CD4-positive, alpha-beta T cell treated with Interleukin-12 subunit alpha and Interleukin-12 subunit beta, for 1 hour (primary cell): ENCODE measurements at regions not wholly inside any gene's neighbourhood (a gene's known extent, or its start where the extent isn't known, plus 50 kb on each side); places are given as distances from the start of the nearest gene placed in this dataset.
"Not testable (repeated sequence)": the region's sequence is repeated elsewhere in the genome, so short reads cannot be mapped to it uniquely, and the experiment has no call there.

Source experiments
- DNase-seq: peaks from one replicate; pipeline ENCODE4 v3.0.0-alpha.2; 2020

DNA sequence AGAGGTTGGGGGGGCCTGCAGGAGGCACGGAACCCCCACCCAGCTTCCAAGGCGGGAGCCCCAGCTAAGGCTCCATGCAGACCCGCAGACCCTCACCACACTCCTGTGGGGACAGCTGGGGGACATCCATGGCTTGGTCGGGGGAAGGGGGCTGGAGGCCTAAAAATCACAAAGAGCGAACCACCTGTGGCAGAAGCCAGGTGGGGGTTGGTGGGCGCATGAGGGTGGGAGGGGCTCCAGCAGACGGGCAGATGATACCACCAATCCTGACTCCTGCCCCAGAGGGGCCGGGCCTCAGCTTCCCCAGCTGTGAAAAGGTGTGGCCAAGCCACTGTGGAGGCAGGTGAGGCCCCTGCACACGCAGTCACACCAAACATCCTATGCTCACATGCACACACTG is 111.6 kb downstream of the FAM53A start:
- no peak for DNase-seq

DNA sequence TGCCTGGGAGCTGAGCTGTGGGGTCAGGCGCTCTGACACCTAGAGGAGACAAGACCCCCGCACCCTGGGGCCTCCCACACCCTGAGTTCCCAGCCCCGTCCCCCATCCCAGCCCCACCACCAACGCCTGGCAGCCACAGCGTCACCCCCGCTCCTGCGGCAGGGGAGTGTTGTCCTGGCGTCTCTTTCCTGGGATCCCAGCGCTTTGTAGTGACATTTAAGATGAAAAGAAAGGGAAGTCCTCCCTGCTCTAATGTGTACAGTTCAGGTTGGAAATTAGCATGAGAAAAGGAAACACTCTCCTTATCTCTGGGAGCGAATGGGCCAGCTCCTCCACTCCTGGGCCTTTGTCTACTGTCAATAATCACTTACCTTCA is 112.1 kb downstream of the FAM53A start:
- DNase-seq: no peak

DNA sequence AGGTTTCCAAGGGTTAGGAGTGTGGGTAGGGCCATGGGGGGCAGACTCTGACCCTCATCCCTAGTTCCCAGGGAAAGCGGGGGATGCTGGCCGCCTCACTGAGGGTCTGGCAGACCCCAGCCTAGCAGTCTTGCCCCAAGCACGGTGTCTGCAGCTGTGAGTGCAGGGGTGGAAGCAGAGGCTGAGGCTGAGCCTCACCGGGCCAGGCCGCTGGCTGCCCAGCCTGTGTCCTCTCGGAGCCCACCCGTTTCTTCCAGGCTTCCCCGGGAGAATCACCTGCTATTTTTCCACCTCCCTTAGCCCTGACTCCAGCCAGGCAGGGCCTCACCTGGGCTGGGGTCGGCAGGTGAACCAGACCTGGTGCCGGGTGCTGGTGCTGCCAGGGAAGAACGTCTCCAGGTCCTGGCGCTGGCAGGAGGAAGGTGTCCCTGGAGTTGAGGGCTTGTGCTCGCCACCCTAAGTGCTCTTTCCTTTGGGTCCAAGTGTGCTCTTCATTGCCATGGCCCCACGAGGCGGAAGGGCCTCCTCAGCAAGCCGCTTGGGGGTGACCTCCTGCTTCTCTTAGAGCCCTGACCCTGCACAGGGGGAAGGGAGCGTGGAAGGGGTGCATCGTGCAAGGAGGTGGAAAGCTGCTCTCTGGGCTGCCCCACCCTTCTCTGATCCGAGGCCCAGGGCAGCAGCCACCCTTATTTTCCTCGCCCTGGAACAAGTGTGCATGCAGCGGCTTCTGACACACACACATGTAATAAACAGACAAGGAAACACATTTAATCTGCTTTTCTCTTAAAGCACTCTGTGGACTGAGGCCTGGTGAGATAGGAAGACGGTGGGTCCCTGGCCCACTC is 112.7 kb downstream of the FAM53A start:
- no peak for DNase-seq

DNA sequence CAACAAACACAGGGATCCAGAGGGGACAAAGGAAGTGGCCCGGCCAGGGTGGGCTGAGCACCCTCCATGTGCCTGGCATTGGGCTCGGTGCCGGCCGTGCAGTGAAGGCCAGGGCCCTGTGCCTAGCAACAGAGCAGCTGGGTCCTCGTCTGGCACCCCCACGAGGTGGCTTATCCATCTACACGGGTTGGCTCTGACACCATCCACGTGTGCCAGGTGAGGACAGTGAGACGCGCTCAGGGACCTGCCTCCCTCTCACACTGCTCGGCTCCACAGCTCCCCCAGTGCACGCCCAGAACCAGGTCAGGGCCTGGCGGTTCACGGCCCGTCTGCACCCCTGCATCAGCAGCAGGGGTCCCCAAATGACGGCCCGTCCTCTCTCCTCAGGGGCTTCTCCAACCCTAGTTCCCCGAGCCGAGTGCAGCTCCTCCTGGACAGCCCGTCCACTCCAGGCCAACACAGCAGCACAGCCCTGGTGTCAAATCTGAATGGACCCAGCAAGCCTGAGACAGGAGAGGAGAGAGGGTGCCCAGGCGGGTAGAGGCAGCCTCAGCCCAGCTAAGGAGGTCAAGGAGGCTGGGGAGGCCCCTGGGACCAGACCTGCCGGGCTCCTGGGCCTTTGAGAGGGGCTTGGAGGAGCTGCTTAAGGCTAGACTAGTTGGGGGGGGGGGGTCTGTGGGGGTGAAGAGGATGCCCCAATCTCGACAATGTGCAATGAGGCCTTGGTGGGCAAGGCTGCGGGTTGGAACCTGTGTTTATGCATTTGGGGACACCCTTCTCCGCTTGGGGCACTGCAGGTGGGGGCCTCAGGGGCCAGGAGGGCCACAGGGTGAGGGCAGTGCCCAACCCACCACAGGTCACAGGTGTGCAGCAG is 113.6 kb downstream of the FAM53A start:
- no peak for DNase-seq

DNA sequence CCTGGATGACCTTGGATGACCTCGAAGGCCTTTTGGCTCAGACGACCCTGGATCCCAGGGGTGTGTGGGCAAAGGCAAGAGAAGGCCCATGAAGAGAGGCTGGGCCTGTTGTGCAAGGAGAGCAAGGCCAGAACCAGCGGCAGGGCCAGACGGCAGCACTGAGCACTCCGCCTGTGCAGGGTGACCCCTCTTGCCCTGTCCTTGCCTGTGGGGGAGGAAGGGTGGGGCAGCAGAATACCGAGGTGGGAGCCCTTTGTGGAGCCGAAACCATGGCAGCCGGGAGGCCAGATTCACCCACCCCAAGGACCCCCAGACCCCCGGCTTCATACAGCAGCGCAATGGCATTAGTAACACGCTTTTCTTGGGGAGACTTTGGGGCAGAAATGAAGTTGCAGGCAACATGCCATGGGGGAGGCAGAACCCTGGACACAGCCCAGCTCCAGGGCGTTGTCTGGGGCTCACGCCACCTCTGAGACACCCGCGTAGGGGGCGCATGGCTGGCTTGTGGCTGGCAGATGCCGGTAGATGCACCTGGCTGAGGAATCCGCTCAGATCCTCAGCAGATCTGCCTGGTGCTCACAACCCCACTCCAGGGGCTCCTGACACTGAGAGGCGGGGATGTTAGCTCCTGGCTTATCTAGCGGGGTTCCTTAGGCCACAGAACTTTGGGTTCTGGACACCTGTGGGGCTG is 114.5 kb downstream of the FAM53A start:
- DNase-seq: no peak

DNA sequence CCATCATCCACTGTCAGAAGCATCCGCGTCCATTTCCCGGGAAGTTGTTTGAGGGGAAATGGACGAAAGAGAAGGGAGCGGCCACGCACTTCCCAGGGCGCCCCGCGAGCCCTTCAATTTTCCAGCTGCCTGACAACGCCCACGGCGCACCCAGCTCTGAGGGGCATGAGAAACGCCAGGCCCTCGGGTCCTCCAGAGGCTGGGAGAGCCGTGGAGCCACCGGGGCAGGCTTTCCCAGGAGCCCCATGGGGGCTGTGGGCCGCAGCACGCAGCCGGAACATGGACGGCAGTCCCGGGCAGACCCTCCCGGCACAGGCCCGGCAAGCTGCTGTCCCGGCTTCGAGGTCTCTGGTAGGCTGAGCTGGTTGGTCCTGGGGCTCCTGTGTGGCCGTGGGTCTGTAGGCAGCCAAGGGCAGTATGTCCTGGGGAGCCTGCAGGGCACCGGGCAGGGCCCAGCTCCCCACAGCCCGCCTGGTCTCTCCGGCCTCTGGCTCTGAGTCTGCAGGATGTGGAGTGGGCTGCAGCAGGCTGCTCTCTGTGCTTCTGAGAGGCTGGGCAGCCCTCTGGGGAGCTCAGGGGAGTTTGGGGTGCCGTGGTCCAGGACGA is 115.2 kb downstream of the FAM53A start:
- no peak for DNase-seq

DNA sequence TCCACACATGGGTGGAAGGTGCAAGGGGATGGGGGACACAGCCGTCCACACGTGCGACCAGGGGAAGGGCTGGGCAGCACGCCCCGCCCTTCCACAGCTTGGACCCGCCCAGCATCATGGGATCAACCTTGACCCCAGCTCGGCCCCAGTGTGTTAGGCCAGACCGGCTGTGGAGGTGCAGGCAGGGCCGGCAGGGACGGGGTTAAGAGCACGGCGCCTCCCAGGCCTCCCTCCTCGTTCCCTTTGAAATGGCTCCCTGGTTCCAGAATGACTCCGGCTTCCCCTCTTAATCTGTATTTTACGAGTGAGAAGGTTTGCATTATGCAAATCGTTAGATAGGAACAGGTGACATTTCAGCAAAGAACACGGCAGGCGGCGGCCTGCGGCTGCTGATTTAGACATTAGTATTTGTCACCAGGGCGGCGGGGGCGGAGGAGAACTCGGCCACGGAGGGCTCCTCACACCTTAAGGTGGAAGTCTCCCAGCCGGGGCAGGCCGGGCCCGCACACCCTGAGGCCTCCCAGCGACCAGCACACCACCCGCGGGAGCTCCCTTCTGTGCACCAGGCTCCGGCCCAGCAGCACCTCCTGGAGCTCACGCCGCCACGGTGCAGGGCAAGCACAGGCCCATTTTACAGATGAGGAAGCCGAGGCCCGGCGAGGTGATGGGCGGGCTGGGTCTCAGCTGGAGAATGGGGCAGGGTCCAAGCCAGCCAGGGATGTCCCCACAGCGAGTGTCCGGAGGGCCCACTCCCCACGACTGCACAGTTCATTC is 116.1 kb downstream of the FAM53A start:
- DNase-seq: no peak

DNA sequence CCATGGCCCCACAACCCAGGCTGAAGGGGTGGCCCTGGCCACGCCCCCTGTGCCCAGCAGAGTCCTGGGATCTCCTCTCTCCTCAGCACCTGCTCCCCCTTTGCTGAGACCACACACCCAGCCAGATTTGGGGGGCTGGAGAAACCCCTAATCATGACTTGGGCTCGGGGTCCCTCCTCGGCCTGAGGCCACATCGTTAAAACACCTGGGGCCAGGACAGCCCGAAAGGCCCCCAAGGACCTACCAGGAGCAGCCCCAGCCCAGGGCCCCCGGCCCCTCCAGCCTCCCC is 116.7 kb downstream of the FAM53A start:
- no peak for DNase-seq

DNA sequence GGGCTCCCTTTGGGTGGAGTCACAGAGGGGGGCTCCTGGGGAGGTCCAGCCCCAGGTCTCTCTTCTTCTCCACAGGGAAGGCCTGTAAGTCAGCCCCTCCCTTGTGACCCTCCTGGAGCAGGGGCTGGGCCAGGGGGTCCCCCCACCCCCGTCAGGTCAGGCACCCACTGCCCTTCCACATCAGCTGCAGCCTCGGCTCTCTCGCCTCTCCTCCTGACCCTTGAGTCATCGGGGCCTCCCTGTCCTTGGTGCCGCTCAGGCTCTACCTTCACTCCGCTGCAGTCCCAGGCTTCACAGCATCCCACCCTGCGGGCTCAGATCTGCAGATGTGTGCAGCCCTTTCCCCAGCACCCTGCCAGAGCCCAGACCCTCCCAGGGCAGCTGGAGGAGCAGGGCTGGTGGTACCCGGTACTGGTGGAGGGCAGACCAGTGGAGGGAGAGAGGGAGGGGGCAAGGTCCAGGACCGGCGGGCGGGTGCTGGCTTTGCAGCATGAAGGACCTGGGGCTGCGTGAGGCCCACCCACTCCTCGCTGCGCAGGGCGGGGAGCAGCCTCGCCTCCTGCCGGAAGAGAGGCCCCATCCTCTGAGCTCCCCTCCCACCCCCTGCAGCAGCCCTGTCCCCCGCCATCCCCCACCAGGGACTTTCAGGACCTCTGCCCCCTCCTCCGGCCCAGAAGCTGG is 117.1 kb downstream of the FAM53A start:
- DNase-seq: no peak

DNA sequence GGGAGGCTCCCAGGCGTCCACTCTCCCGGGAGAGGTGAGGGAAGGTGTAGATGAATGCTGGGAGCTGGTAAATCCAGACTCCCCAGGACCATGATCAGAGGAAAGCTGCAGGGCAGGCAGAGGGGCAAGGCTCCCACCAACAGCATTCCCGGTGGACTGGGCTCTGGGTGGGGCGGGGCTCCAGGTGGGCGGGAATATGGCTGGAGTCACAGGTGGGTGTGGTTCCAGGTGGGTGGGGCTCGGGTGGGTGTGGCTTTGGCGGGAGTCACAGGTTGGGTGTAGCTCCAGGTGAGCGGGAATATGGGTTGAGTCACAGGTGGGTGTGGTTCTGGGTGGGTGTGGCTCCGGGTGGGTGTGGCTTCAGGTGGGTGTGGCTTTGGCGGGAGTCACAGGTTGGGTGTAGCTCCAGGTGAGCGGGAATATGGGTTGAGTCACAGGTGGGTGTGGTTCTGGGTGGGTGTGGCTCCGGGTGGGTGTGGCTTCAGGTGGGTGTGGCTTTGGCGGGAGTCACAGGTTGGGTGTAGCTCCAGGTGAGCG is 117.7 kb downstream of the FAM53A start:
- DNase-seq: not testable (repeated sequence)

DNA sequence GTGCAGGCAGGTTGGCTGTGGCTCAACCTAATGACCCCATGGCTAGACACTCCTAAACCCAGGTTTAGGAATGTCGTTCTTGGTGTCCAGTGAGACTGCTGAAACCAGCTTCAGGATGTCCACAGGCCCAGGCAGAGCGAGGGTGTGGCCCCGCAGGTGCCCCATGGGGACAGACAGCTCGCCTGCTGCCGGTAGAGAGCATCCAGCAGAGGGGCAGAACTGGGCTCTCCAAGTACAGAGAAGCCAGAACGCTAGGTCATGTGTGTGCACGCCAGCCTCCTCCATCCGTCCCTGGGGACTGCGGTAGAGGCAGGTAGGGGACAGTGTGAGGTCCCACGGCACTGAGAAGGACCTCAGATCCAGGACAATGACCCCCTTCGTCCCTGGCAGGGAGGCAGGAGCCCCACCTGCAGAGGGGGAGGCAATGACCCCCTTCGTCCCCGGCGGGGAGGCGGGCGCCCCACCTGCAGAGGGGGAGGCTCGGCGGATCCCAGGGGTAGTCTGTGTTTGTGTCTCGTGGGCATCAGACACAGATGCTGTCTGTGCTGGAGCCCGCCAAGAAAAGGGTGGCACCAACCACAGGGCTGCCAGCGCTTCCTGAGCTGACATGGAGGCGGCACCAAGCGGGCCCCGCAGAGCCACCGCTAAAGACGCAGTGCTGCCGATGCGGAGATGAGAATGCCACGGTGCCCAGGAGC is 118.4 kb downstream of the FAM53A start:
- DNase-seq: peak; percentile 29

DNA sequence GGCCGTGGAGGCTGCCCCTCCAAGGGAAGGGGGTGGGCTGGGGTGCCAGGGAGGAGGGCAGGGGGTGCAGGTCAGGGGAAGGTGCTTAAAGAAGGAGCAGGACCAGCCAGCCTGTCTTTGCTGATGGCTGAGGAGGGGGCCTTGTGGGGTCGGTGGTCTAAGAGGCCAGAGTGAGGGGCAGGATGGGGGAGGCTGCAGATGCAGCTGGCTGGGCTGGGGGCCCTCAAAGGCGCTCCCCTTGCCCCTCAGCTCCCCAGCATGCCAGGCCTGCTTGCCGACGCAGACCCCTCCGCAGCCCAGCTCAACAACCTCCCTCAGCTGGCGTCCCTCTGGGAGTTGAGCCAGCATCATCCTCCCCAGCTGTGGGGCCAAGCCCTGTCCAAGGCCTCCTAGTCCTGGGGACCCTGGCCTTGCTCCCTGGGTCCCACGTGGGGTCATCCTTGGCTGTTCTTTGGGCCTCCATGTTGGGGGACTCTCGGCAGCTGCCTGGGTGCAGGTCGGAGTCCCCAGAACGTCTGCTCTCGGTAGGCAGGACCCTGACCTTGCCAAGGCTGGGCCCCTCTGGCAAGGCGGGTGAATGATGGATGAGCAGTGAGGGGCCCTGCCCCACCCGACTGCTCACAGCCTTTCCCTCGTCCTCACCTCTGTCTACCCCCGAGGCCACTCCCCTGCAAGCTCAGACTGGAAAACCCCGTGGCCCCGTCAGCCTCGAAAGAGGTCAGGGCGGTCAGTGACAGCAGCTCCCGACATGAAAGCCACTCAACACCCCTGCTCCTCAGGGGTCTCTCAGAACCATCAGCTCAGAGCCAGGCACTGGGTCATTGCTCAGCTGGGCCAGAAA is 119.4 kb downstream of the FAM53A start:
- no peak for DNase-seq

DNA sequence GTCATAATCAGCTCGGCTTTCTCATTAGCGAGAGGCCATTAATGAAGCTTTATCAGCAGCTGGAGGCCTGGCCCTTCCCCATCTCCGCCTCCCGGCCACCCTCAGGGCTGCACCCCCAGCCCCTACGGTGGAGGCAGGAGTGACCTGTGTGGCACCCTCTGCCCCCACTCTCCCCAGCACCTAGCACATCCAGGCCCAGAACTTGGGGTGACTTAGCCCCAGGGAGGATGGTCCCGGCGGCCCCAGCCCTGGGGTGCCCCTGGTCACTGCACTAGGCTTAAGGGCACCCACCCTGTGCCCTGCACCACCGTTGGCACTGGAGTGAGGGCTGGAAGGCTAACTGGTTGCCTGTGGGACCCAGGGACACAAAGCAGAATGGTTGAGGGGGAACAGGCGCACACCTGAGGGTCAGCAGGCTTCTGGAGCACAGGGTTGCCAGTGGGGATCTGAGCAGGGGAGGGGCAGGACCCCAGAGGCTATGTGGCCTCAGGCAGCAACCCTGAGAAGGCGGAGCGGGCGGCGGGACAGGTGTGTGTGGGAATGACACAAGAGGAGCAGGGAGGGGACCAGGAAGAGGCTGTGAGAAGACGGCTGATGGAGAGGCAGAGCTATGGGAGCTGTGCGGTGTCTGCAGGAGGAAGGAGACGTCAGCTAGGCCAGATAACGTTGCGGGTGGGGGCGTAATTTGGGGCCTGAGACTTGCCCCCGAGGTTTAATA is 120.2 kb downstream of the FAM53A start:
- DNase-seq: no peak

DNA sequence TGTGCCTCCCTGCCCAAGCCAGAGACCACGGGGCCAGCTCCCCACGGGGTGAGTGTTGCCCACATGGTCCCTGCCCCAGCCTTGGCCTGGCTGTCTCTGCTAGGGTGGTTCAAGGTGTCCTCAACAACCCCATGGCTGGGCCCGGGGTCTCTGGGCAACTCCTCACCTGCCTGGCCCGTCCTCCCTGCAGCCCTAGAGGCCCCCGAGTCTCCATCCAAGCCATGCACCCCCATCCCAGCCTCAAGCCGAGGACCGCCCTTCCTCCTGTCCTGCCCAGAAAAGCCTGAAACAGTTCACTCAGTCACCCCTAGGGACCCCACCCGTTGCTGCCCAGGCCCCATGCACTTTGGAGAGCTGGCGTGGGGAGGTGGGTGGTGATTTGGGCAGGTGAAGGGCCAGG is 120.9 kb downstream of the FAM53A start:
- DNase-seq: no peak

DNA sequence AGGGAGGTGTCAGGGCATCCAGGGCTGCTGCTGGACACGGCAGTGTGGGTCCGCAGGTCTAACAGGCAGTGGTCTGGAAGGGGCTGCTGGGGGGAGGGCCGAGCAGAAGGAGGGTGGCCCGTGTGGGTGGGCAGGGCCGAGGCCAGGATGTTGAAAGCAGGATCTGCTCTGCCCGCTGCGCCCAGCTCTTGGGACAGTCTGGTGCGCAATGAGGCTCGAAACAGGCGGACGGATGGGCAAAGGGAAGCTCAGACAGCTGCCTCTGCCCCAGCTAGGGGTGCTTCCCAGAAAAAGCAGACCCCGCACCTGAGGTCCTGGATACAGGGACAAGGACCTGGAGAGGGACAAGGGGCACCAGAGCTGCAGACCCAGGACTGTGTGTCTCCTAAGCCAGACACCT is 121.3 kb downstream of the FAM53A start:
- no peak for DNase-seq

DNA sequence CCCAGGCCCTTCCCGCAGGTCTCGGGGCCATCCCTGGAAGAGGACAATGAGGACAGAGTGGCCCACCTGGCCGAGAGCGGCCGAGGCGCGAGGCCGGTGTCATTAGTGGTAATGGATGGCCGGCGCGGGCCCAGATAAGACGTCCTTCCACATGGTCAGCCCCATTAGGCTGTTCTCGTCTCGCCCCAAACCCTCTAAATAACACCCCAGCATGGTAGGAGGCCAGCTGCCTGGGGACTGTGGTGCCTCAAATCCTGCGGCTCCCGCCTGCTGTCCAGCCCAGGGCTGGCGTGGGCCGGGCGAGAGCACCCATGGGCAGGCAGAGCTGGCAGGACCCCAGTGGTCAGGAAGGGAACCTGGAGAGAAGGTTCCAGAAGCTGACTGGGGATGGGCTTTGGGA is 121.7 kb downstream of the FAM53A start:
- no peak for DNase-seq

DNA sequence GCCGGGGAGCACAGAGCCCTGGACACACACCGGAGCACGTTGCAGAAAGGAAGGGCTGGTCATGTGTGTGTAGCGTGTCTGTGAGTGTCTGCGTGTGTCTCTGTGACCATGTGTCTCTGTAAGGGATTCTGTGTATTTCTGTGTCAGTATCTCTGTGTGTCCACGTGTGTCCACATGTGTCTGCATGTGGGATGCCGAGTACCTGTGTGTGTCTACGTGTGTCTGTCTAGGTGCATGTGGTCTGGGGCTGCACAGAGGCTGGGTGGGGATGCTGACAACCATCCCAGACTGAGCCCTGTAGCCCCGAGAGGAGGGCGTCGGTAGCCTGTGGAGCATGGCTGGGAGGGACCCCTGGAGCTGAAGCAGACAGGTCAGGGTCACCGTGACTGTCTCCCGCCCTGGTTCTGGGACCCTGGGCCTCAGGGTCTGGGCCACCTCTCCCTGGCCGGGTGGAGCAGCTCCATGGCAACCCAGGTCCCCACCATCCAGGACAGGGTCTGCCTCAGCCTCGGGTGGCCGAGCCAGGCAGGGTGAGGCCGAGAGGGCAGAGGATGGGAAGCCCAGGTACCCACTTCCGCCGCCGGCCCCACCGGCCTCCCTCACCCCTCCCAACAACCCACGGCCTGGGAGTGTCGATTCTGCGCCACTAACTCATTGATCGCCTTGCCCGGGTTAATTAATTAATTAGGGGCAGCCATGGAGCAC is 122.7 kb downstream of the FAM53A start:
- no peak for DNase-seq

DNA sequence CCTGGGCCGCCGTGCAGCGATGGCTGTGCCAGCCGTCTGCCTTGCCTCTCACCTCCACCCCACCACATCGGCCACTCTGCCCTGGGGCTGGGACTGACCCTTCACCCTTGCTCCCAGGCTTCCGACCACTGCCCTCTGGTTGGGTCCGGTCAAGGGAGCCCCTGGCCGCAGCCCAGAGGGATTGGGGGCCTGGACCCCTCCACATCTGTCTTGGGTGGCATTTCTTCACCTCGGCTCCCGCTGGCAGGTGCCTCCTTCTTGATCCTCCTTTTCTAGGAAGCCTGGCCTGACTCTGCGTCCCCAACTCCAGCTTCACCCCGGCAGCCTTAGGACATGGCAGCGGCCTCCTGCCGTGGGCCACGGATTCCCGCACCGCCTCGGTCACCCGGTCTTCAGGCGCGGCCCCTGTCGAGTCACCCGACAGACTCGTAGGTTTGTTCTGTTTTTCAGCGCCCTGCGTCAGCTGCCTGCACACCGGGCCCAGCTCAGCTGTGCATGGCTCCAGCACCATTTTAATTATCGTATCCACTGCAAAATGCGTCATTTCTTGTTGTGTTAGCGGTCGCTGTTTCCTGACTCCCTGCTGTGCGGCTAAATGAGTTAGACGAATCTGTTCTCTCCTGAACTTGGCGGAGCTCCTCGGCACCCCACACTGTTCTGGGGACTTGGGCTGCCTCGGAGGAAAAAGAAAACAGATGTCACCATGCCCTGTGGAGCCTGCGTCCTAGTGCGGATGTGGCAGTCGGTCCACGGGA is 124.0 kb downstream of the FAM53A start:
- DNase-seq: no peak
